SU-DHL-6 (cell line): ENCODE measurements at regions not wholly inside any gene's neighbourhood (a gene's known extent, or its start where the extent isn't known, plus 50 kb on each side); places are given as distances from the start of the nearest gene placed in this dataset.

Source experiments
- H2AFZ ChIP-seq: fragments of 200-600 bp; sonication (generic); 2 replicates; pipeline ENCODE4 v1.6.1; 2014; ENCODE audit warnings: low read depth, mild to moderate bottlenecking, moderate library complexity, mixed read lengths, antibody characterized with exemption, low read length; ENCODE audit not compliant: severe bottlenecking
- H3F3A ChIP-seq: fragments of 200-600 bp; shearing (Covaris generic); 2 replicates; pipeline ENCODE4 v1.6.0; 2016; ENCODE audit warnings: antibody characterized with exemption, mild to moderate bottlenecking; ENCODE audit not compliant: insufficient read depth
- H3K27ac ChIP-seq: fragments of 200-600 bp; sonication (generic); 2 replicates; pipeline ENCODE4 v1.5.1; 2016; ENCODE audit warnings: low read depth, mild to moderate bottlenecking, low read length, moderate library complexity, mixed read lengths
- H3K27me3 ChIP-seq: fragments of 200-600 bp; sonication (generic), shearing (Covaris generic); 2 replicates; pipeline ENCODE4 v1.6.0; 2014; ENCODE audit warnings: mild to moderate bottlenecking, low read length
- H3K36me3 ChIP-seq: fragments of 200-600 bp; sonication (generic); 2 replicates; pipeline ENCODE4 v1.6.1; 2014; ENCODE audit warnings: mild to moderate bottlenecking, low read length, mixed read lengths
- H3K4me2 ChIP-seq: fragments of 300-600, 200-600 bp; shearing (Covaris generic), sonication (generic); 2 replicates; pipeline ENCODE4 v1.6.0; 2014; ENCODE audit warnings: low read length, low read depth, mild to moderate bottlenecking; ENCODE audit not compliant: poor library complexity, severe bottlenecking
- H3K4me3 ChIP-seq: fragments of 200-600 bp; sonication (generic); 2 replicates; pipeline ENCODE4 v1.5.1; 2014; ENCODE audit warnings: antibody characterized with exemption, low read length, mild to moderate bottlenecking, mixed read lengths; ENCODE audit not compliant: insufficient read depth, poor library complexity, severe bottlenecking
- H3K79me2 ChIP-seq: fragments of 200-600 bp; sonication (generic); 2 replicates; pipeline ENCODE4 v1.6.1; 2014; ENCODE audit warnings: mild to moderate bottlenecking, low read length, moderate library complexity; ENCODE audit not compliant: insufficient read depth
- H3K9ac ChIP-seq: fragments of 200-600 bp; sonication (generic); 2 replicates; pipeline ENCODE4 v1.7.0; 2014; ENCODE audit warnings: mild to moderate bottlenecking, low read length
- H3K9me2 ChIP-seq: fragments of 200-600 bp; sonication (generic); replicated peaks from 2 replicates; pipeline ENCODE4 v1.6.1; 2014; ENCODE audit warnings: low read length; ENCODE audit not compliant: insufficient read depth
- H3K9me3 ChIP-seq: fragments of 200-600 bp; sonication (generic); 2 replicates; pipeline ENCODE4 v1.6.1; 2014; ENCODE audit warnings: low read length, mixed read lengths; ENCODE audit not compliant: insufficient read depth
- H4K20me1 ChIP-seq: fragments of 200-600 bp; sonication (generic); 2 replicates; pipeline ENCODE4 v1.6.1; 2014; ENCODE audit warnings: low read depth, mild to moderate bottlenecking, antibody characterized with exemption, low read length, moderate library complexity, mixed read lengths
- EZH2phosphoT487 ChIP-seq: fragments of 200-600 bp; sonication (generic), shearing (Covaris generic); conservative IDR thresholded peaks from 2 replicates; pipeline ENCODE4 v1.6.1; 2018; ENCODE audit warnings: mild to moderate bottlenecking, antibody characterized with exemption, low read length, moderate library complexity, mixed read lengths
- TF ChIP-seq, protein P1 (sequence below): fragments of 200-600 bp; sonication (generic); IDR thresholded peaks from one replicate; pipeline ENCODE4 v1.5.1; 2017; ENCODE audit warnings: antibody characterized with exemption, mild to moderate bottlenecking, low read length, moderate library complexity; ENCODE audit not compliant: insufficient read depth, poor library complexity, severe bottlenecking

GRCh38 chr7:47207956-47208355, 374.0 kb downstream of the TNS3 start:
- Histone ChIP-seq H3K27ac (no peak overlapping the region), H3K9ac (no peak overlapping the region), H2AFZ (no peak overlapping the region), H3K9me3 (no peaks in the 10 kb centered on the region), H3F3A (no peaks in the 10 kb centered on the region), H3K36me3 (no peaks in the 10 kb centered on the region), H3K4me2 (no peak overlapping the region), H3K79me2 (no peaks in the 10 kb centered on the region), H3K27me3 (no peaks in the 10 kb centered on the region), H3K9me2 (no peaks in the 10 kb centered on the region), H4K20me1 (no peaks in the 10 kb centered on the region), H3K4me3 (no peak overlapping the region)
- TF ChIP-seq, protein P1, sequence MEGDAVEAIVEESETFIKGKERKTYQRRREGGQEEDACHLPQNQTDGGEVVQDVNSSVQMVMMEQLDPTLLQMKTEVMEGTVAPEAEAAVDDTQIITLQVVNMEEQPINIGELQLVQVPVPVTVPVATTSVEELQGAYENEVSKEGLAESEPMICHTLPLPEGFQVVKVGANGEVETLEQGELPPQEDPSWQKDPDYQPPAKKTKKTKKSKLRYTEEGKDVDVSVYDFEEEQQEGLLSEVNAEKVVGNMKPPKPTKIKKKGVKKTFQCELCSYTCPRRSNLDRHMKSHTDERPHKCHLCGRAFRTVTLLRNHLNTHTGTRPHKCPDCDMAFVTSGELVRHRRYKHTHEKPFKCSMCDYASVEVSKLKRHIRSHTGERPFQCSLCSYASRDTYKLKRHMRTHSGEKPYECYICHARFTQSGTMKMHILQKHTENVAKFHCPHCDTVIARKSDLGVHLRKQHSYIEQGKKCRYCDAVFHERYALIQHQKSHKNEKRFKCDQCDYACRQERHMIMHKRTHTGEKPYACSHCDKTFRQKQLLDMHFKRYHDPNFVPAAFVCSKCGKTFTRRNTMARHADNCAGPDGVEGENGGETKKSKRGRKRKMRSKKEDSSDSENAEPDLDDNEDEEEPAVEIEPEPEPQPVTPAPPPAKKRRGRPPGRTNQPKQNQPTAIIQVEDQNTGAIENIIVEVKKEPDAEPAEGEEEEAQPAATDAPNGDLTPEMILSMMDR = no peak

DNA sequence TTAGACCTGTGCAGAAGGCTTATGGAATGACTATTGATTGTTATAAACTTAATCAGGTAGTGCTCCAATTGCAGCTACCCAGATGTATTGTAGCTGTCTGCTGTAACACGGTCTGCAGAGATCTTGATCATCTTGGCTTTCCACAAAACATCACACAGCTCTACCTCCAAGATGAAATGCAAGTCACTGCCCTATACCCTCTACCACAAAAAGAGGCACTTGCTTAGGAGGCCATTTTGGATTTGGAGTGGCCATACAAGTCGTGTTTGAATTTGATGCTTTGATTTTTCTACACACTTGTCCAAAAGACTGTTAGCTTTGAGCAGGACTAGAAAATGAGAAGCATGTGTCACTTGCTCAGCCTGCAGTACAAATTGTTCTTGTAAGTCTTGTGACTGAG, 377.2 kb downstream of the TNS3 start:
- no peaks in the 10 kb centered on the region for H3K9me2 ChIP-seq
- no peaks in the 10 kb centered on the region for H3K9me3 ChIP-seq
- no peaks in the 10 kb centered on the region for H3F3A ChIP-seq
- H3K4me3 ChIP-seq = no peak overlapping the region
- H4K20me1 ChIP-seq = no peaks in the 10 kb centered on the region
- H2AFZ ChIP-seq = no peak overlapping the region
- TF ChIP-seq, protein P1 = no peak
- TF ChIP-seq EZH2phosphoT487 = no peak
- no peak overlapping the region for H3K9ac ChIP-seq
- no peaks in the 10 kb centered on the region for H3K27me3 ChIP-seq
- H3K4me2 ChIP-seq = no peak overlapping the region
- no peak overlapping the region for H3K27ac ChIP-seq
- H3K36me3 ChIP-seq = no peaks in the 10 kb centered on the region
- H3K79me2 ChIP-seq = no peaks in the 10 kb centered on the region

GRCh38 chr7:47202146-47202783, 379.6 kb downstream of the TNS3 start:
- TF ChIP-seq, protein P1 = no peak
- no peak for TF ChIP-seq EZH2phosphoT487
- H3K9ac ChIP-seq = no peak overlapping the region
- no peak overlapping the region for H3K4me2 ChIP-seq
- no peak overlapping the region for H3K4me3 ChIP-seq
- H4K20me1 ChIP-seq = no peaks in the 10 kb centered on the region
- no peak overlapping the region for H3K27ac ChIP-seq
- H3K36me3 ChIP-seq = no peaks in the 10 kb centered on the region
- H2AFZ ChIP-seq = no peak overlapping the region
- H3K9me2 ChIP-seq = no peaks in the 10 kb centered on the region
- no peaks in the 10 kb centered on the region for H3F3A ChIP-seq
- H3K79me2 ChIP-seq = no peaks in the 10 kb centered on the region
- no peaks in the 10 kb centered on the region for H3K27me3 ChIP-seq
- H3K9me3 ChIP-seq = no peaks in the 10 kb centered on the region

DNA sequence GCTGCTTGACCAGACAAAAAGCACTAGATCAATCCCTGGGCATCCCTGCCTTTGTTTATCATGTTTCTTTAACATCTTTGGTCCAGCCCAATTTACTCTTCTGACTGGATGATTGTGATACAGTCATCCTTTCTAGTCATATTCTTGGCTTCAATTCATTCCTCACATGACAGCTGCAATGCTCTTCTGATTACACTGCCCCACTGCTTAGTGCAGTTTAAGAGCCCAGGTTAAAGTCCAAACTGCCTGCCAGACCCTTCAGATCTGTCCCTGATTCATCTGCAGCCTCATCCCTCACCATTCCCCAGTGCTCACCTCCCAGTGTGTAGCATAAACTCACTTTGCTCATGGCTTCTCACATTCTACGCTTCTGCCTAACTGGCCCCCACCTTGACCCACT, 383.8 kb downstream of the TNS3 start:
- H3K4me2 ChIP-seq = no peak overlapping the region
- no peaks in the 10 kb centered on the region for H4K20me1 ChIP-seq
- no peak overlapping the region for H2AFZ ChIP-seq
- TF ChIP-seq EZH2phosphoT487 = no peak
- H3K4me3 ChIP-seq = no peak overlapping the region
- no peaks in the 10 kb centered on the region for H3K27me3 ChIP-seq
- no peaks in the 10 kb centered on the region for H3K9me2 ChIP-seq
- no peaks in the 10 kb centered on the region for H3K9me3 ChIP-seq
- no peak overlapping the region for H3K27ac ChIP-seq
- H3K36me3 ChIP-seq = no peaks in the 10 kb centered on the region
- H3F3A ChIP-seq = no peaks in the 10 kb centered on the region
- no peak overlapping the region for H3K9ac ChIP-seq
- H3K79me2 ChIP-seq = no peaks in the 10 kb centered on the region
